Muscle layer of colon (tissue), 2 donors: ENCODE measurements at regions not wholly inside any gene's neighbourhood (a gene's known extent, or its start where the extent isn't known, plus 50 kb on each side); places are given as distances from the start of the nearest gene placed in this dataset.
A peak's percentile ranks its signal among the peaks of the same experiment; 100 is the strongest.

Experiments
- H3K27ac ChIP-seq: one replicate; pipeline ENCODE4 v1.7.0; 2013; ENCODE audit warnings: low read depth, mild to moderate bottlenecking, low read length, moderate library complexity
- H3K27me3 ChIP-seq, 2 donors: one replicate each; pipeline ENCODE4 v1.7.0; 2013; ENCODE audit warnings: low read length in 2 of 2, mild to moderate bottlenecking in 2 of 2; ENCODE audit not compliant: insufficient read depth in 2 of 2, control insufficient read depth in 1 of 2
- H3K36me3 ChIP-seq: one replicate; pipeline ENCODE4 v1.7.0; 2013; ENCODE audit warnings: mild to moderate bottlenecking, low read length; ENCODE audit not compliant: insufficient read depth
- H3K4me1 ChIP-seq: one replicate; pipeline ENCODE4 v1.7.0; 2013; ENCODE audit warnings: mild to moderate bottlenecking, low read length; ENCODE audit not compliant: insufficient read depth
- H3K4me3 ChIP-seq, 2 donors: one replicate each; pipeline ENCODE4 v1.7.0; 2013; ENCODE audit warnings: low read length in 2 of 2, low read depth in 1 of 2, mild to moderate bottlenecking in 1 of 2, moderate library complexity in 1 of 2
- H3K9ac ChIP-seq: one replicate; pipeline ENCODE4 v1.7.0; 2013; ENCODE audit warnings: low read length
- H3K9me3 ChIP-seq: one replicate; pipeline ENCODE4 v1.7.0; 2013; ENCODE audit warnings: mild to moderate bottlenecking, low read length
- donor health status: abdominal sarcoma.
- donor health status: Adenocarcinoma of cecum.

GRCh38 chr11:116276051-116277044, 496.4 kb downstream of the BUD13 start:
- Histone ChIP-seq H3K4me3 (peak overlapping the region; percentile 2 to 45), H3K4me1 (no peaks in the 10 kb centered on the region)

GRCh38 chr11:116275635-116276034, 497.2 kb downstream of the BUD13 start:
- Histone ChIP-seq H3K9me3 (no peaks in the 10 kb centered on the region), H3K27ac (no peak overlapping the region), H3K36me3 (no peaks in the 10 kb centered on the region), H3K4me1 (no peaks in the 10 kb centered on the region), H3K4me3 (no peak overlapping the region), H3K27me3 (no peaks in the 10 kb centered on the region), H3K9ac (no peak overlapping the region)

More at GRCh38 chr11:116276051-116277044, 496.4 kb downstream of the BUD13 start:
- Histone ChIP-seq H3K27me3 (no peaks in the 10 kb centered on the region), H3K27ac (no peak overlapping the region), H3K9ac (no peak overlapping the region), H3K9me3 (no peaks in the 10 kb centered on the region), H3K36me3 (no peaks in the 10 kb centered on the region)

- H3K36me3 ChIP-seq = no peaks in the 10 kb centered on the region
- no peak overlapping the region for H3K4me3 ChIP-seq
- no peaks in the 10 kb centered on the region for H3K27me3 ChIP-seq
- no peaks in the 10 kb centered on the region for H3K4me1 ChIP-seq
- H3K27ac ChIP-seq = no peak overlapping the region
- no peaks in the 10 kb centered on the region for H3K9me3 ChIP-seq
- no peak overlapping the region for H3K9ac ChIP-seq
Observed at GRCh38 chr11:116274521-116274920, 498.3 kb downstream of the BUD13 start.

GRCh38 chr11:116272181-116272789, 500.5 kb downstream of the BUD13 start:
- no peak overlapping the region for H3K4me3 ChIP-seq

GRCh38 chr11:116271479-116271878, 501.3 kb downstream of the BUD13 start:
- Histone ChIP-seq H3K27ac (no peak overlapping the region), H3K9ac (no peak overlapping the region), H3K9me3 (no peaks in the 10 kb centered on the region), H3K4me3 (no peak overlapping the region), H3K27me3 (no peaks in the 10 kb centered on the region), H3K36me3 (no peaks in the 10 kb centered on the region), H3K4me1 (no peaks in the 10 kb centered on the region)

More at GRCh38 chr11:116272181-116272789, 500.5 kb downstream of the BUD13 start:
- Histone ChIP-seq H3K36me3 (no peaks in the 10 kb centered on the region), H3K27ac (no peak overlapping the region), H3K9ac (no peak overlapping the region), H3K27me3 (no peaks in the 10 kb centered on the region), H3K9me3 (no peaks in the 10 kb centered on the region), H3K4me1 (no peaks in the 10 kb centered on the region)

GRCh38 chr11:116267146-116267545, 505.6 kb downstream of the BUD13 start:
- H3K4me1 ChIP-seq = no peaks in the 10 kb centered on the region
- no peak overlapping the region for H3K4me3 ChIP-seq
- no peaks in the 10 kb centered on the region for H3K9me3 ChIP-seq
- no peak overlapping the region for H3K27ac ChIP-seq
- H3K36me3 ChIP-seq = no peaks in the 10 kb centered on the region
- H3K9ac ChIP-seq = no peak overlapping the region
- H3K27me3 ChIP-seq = peaks cover 0 to 7% of the 10 kb centered on the region in 2 donors

- Histone ChIP-seq H3K4me3 (no peak overlapping the region), H3K9ac (no peak overlapping the region), H3K36me3 (no peaks in the 10 kb centered on the region), H3K9me3 (no peaks in the 10 kb centered on the region), H3K27ac (no peak overlapping the region), H3K27me3 (peaks cover 0 to 7% of the 10 kb centered on the region in 2 donors), H3K4me1 (no peaks in the 10 kb centered on the region)
Observed at GRCh38 chr11:116263770-116264169, 509.0 kb downstream of the BUD13 start.

- no peaks in the 10 kb centered on the region for H3K9me3 ChIP-seq
- H3K4me3 ChIP-seq = no peak overlapping the region
- H3K9ac ChIP-seq = no peak overlapping the region
- H3K27me3 ChIP-seq = peaks cover 0 to 7% of the 10 kb centered on the region in 2 donors
- no peak overlapping the region for H3K27ac ChIP-seq
- no peaks in the 10 kb centered on the region for H3K36me3 ChIP-seq
- H3K4me1 ChIP-seq = no peaks in the 10 kb centered on the region
Observed at GRCh38 chr11:116263019-116263418, 509.8 kb downstream of the BUD13 start.

- peaks cover 0 to 7% of the 10 kb centered on the region in 2 donors for H3K27me3 ChIP-seq
- H3K4me1 ChIP-seq = no peaks in the 10 kb centered on the region
- no peak overlapping the region for H3K9ac ChIP-seq
Observed at GRCh38 chr11:116262370-116262769, 510.4 kb downstream of the BUD13 start.

GRCh38 chr11:116261606-116262005, 511.2 kb downstream of the BUD13 start:
- peaks cover 0 to 7% of the 10 kb centered on the region in 2 donors for H3K27me3 ChIP-seq
- no peak overlapping the region for H3K4me3 ChIP-seq
- H3K4me1 ChIP-seq = no peaks in the 10 kb centered on the region
- H3K9ac ChIP-seq = no peak overlapping the region
- H3K36me3 ChIP-seq = no peaks in the 10 kb centered on the region
- no peak overlapping the region for H3K27ac ChIP-seq
- no peaks in the 10 kb centered on the region for H3K9me3 ChIP-seq

More at GRCh38 chr11:116262370-116262769, 510.4 kb downstream of the BUD13 start:
- Histone ChIP-seq H3K36me3 (no peaks in the 10 kb centered on the region), H3K9me3 (no peaks in the 10 kb centered on the region), H3K27ac (no peak overlapping the region), H3K4me3 (no peak overlapping the region)

- H3K4me1 ChIP-seq = no peaks in the 10 kb centered on the region
- no peak overlapping the region for H3K27ac ChIP-seq
- H3K27me3 ChIP-seq = no peaks in the 10 kb centered on the region
- H3K9me3 ChIP-seq = no peaks in the 10 kb centered on the region
- H3K4me3 ChIP-seq = no peak overlapping the region
- no peaks in the 10 kb centered on the region for H3K36me3 ChIP-seq
- H3K9ac ChIP-seq = no peak overlapping the region
Observed at GRCh38 chr11:116258821-116259220, 514.0 kb downstream of the BUD13 start.
